SH-SY5Y (cell line): ENCODE measurements at regions not wholly inside any gene's neighbourhood (a gene's known extent, or its start where the extent isn't known, plus 50 kb on each side); places are given as distances from the start of the nearest gene placed in this dataset.

Source experiments
- GATA2 ChIP-seq: IDR thresholded peaks from 2 replicates; pipeline ENCODE4 v1.6.1; 2011; ENCODE audit warnings: mild to moderate bottlenecking, low read depth, low read length
- GATA3 ChIP-seq: IDR thresholded peaks from 2 replicates; pipeline ENCODE4 v1.6.1; 2011; ENCODE audit warnings: low read depth, mild to moderate bottlenecking, low read length, moderate library complexity

- no peak for TF ChIP-seq GATA2
- no peak for TF ChIP-seq GATA3
Measured at GRCh38 chr1:95635811-95636210, 401.8 kb downstream of the RWDD3 start.
